ENCODE measurements at regions not wholly inside any gene's neighbourhood (a gene's known extent, or its start where the extent isn't known, plus 50 kb on each side); places are given as distances from the start of the nearest gene placed in this dataset.

- TF ChIP-seq MEF2A (IDR thresholded peaks at IDR 0.05; ENCODE audit: borderline replicate concordance, low read depth) (no peak), JUND (IDR thresholded peaks at IDR 0.05) (no peak), NFIC (IDR thresholded peaks at IDR 0.05; ENCODE audit: borderline replicate concordance) (no peak), SIN3A (IDR thresholded peaks at IDR 0.05; ENCODE audit: borderline replicate concordance, low read depth, low read length) (no peak), RFX5 (IDR thresholded peaks at IDR 0.05; ENCODE audit: low read length) (no peak), GATA2 (CRISPR knock-in tag; IDR thresholded peaks at IDR 0.05) (no peak), CHD2 (IDR thresholded peaks at IDR 0.05; ENCODE audit: low read length, partially characterized antibody) (no peak), FOXJ3 (CRISPR knock-in tag; IDR thresholded peaks at IDR 0.05) (no peak), FOSL2 (IDR thresholded peaks at IDR 0.05; ENCODE audit: borderline replicate concordance, low read depth) (no peak), RXRA (IDR thresholded peaks at IDR 0.05; ENCODE audit: borderline replicate concordance, low read depth) (no peak), FOXM1 (IDR thresholded peaks at IDR 0.05; ENCODE audit: low read depth) (no peak), YY1 (IDR thresholded peaks at IDR 0.05; ENCODE audit: low read depth) (no peak), ELF1 (IDR thresholded peaks at IDR 0.05) (no peak), TAF1 (IDR thresholded peaks at IDR 0.05; ENCODE audit: borderline replicate concordance, low read depth, low read length) (no peak), EZH2phosphoT487 (IDR thresholded peaks at IDR 0.05; ENCODE audit: borderline replicate concordance, low read depth) (no peak)
- TF ChIP-seq, protein P1, sequence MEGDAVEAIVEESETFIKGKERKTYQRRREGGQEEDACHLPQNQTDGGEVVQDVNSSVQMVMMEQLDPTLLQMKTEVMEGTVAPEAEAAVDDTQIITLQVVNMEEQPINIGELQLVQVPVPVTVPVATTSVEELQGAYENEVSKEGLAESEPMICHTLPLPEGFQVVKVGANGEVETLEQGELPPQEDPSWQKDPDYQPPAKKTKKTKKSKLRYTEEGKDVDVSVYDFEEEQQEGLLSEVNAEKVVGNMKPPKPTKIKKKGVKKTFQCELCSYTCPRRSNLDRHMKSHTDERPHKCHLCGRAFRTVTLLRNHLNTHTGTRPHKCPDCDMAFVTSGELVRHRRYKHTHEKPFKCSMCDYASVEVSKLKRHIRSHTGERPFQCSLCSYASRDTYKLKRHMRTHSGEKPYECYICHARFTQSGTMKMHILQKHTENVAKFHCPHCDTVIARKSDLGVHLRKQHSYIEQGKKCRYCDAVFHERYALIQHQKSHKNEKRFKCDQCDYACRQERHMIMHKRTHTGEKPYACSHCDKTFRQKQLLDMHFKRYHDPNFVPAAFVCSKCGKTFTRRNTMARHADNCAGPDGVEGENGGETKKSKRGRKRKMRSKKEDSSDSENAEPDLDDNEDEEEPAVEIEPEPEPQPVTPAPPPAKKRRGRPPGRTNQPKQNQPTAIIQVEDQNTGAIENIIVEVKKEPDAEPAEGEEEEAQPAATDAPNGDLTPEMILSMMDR (IDR thresholded peaks at IDR 0.05), result no peak
- TF ChIP-seq, protein P2, sequence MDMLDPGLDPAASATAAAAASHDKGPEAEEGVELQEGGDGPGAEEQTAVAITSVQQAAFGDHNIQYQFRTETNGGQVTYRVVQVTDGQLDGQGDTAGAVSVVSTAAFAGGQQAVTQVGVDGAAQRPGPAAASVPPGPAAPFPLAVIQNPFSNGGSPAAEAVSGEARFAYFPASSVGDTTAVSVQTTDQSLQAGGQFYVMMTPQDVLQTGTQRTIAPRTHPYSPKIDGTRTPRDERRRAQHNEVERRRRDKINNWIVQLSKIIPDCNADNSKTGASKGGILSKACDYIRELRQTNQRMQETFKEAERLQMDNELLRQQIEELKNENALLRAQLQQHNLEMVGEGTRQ (IDR thresholded peaks at IDR 0.05; ENCODE audit: borderline replicate concordance, low read depth, low read length), result no peak
- Histone ChIP-seq H3K27ac (ENCODE audit: low read depth in 2 of 2, low read length in 1 of 2) (no peak overlapping the region), H3K27me3 (ENCODE audit: insufficient read depth) (no peaks in the 10 kb centered on the region), H3K4me1 (ENCODE audit: control insufficient read depth in 1 of 2, insufficient read depth in 2 of 2, low read depth in 1 of 2, low read length in 1 of 2) (peaks cover 8 to 16% of the 10 kb centered on the region in 2 experiments; a peak in 3 of 4 replicates), H4K20me1 (ENCODE audit: insufficient read depth) (no peaks in the 10 kb centered on the region), H3K9me3 (no peaks in the 10 kb centered on the region), H3K79me2 (ENCODE audit: insufficient read depth) (no peaks in the 10 kb centered on the region), H3K9ac (no peak overlapping the region), H3K4me3 (ENCODE audit: low read depth in 2 of 2, low read length in 1 of 2) (no peak overlapping the region), H3K9me2 (no peaks in the 10 kb centered on the region), H2AFZ (ENCODE audit: low read depth) (no peak overlapping the region), H3F3A (replicated peaks; ENCODE audit: insufficient read depth) (peaks cover 13% of the 10 kb centered on the region), H3K36me3 (replicated peaks in 1 of 2; ENCODE audit: control insufficient read depth in 1 of 2, insufficient read depth in 2 of 2, low read length in 1 of 2) (no peaks in the 10 kb centered on the region), H3K4me2 (no peak overlapping the region)
- ChIA-PET POLR2A (no interaction called here), CTCF (interaction anchor here (0.9 to 1.4 kb wide), 2 partner anchors 14 to 305 kb away, joined by 3 read pairs; no protein-coding TSS in a partner anchor)
- 97% methylated on average over 2 of the region's 2 CpGs for WGBS (ENCODE audit: low lambda C conversion rate)
- no peak for DNase-seq
These were observed 171.1 kb upstream of the RBMS1 start for GRCh38 chr2:160664603-160665140.

Measured in SK-N-SH (cell line).